H1 (cell line): ENCODE measurements at regions not wholly inside any gene's neighbourhood (a gene's known extent, or its start where the extent isn't known, plus 50 kb on each side); places are given as distances from the start of the nearest gene placed in this dataset.

Experiments
- CTCF ChIA-PET: fragments of 300-600 bp; sonication (Branson Sonifier 250); formaldehyde crosslinking; loops from one replicate; lab custom pipeline; 2021; ENCODE audit not compliant: partially characterized antibody; lab: Charles Lee
- POLR2A ChIA-PET: fragments of 300-600 bp; sonication (Branson Sonifier 250); formaldehyde crosslinking; loops from one replicate; lab custom pipeline; 2021; ENCODE audit warnings: inconsistent platforms; ENCODE audit not compliant: partially characterized antibody; lab: Charles Lee
- DNase-seq, 2 experiments: peaks; one replicate each; pipeline versions ENCODE4 v3.0.0 to v3.0.0-alpha.2; 2010 to 2022; ENCODE audit warnings: low spot score in 2 of 2, low read depth in 1 of 2, mixed read lengths in 1 of 2
- FAIRE-seq: peaks from 2 replicates; lab custom pipeline; 2011; peaks lifted over from hg19 to GRCh38; lab: Jason Lieb, UNC
- H2AFZ ChIP-seq: 2 replicates; pipeline ENCODE4 v1.8.1; 2012; ENCODE audit warnings: low read length, inconsistent platforms
- H2AK5ac ChIP-seq: 2 replicates; pipeline ENCODE4 v1.6.1; 2013; ENCODE audit warnings: low read depth, low read length
- H2BK120ac ChIP-seq: replicated peaks from 2 replicates; pipeline ENCODE3; 2013; ENCODE audit warnings: low read depth, low read length, inconsistent platforms
- H2BK12ac ChIP-seq: 2 replicates; pipeline ENCODE4 v1.6.1; 2013; ENCODE audit warnings: low read depth, low read length
- H2BK15ac ChIP-seq: 2 replicates; pipeline ENCODE4 v1.6.1; 2013; ENCODE audit warnings: low read length
- H2BK20ac ChIP-seq: 2 replicates; pipeline ENCODE4 v1.6.1; 2013; ENCODE audit warnings: low read length
- H2BK5ac ChIP-seq: 2 replicates; pipeline ENCODE4 v1.6.1; 2013; ENCODE audit warnings: low read depth, low read length
- H3K14ac ChIP-seq: 2 replicates; pipeline ENCODE4 v1.6.1; 2013; ENCODE audit warnings: inconsistent platforms; ENCODE audit not compliant: insufficient read length
- H3K18ac ChIP-seq: 2 replicates; pipeline ENCODE4 v1.6.1; 2013; ENCODE audit warnings: low read length; ENCODE audit errors: extremely low read depth
- H3K23ac ChIP-seq: 2 replicates; pipeline ENCODE4 v1.6.1; 2013; ENCODE audit warnings: inconsistent platforms; ENCODE audit not compliant: insufficient read length
- H3K23me2 ChIP-seq: 2 replicates; pipeline ENCODE4 v1.6.1; 2013; ENCODE audit warnings: low read depth, low read length
- H3K27ac ChIP-seq: 2 replicates; pipeline ENCODE4 v1.6.1; 2011; ENCODE audit warnings: low read depth, low read length, inconsistent platforms
- H3K27me3 ChIP-seq, 4 experiments: replicated peaks in 1 of 4; 1 replicate in 1 of 4; 2 replicates in 3 of 4; pipeline versions ENCODE4 v1.6.1 to v1.8.1; 2011 to 2013; ENCODE audit warnings: low read length in 3 of 4, mild to moderate bottlenecking in 3 of 4, inconsistent platforms in 2 of 4, mixed read lengths in 2 of 4, moderate library complexity in 1 of 4; ENCODE audit not compliant: control insufficient read depth in 3 of 4, insufficient read depth in 3 of 4; ENCODE audit errors: extremely low read depth in 1 of 4
- H3K36me3 ChIP-seq, 4 experiments: 2 replicates each; pipeline versions ENCODE4 v1.6.1 to v1.8.1; 2011 to 2013; ENCODE audit warnings: mild to moderate bottlenecking in 4 of 4, low read length in 3 of 4, moderate library complexity in 2 of 4, control low read depth in 1 of 4, inconsistent platforms in 1 of 4; ENCODE audit not compliant: insufficient read depth in 4 of 4, control insufficient read depth in 2 of 4
- H3K4ac ChIP-seq: replicated peaks from 2 replicates; pipeline ENCODE3; 2013; ENCODE audit warnings: low read length, low read depth, mixed read lengths, inconsistent platforms; ENCODE audit not compliant: insufficient read length
- H3K4me1 ChIP-seq, 4 experiments: replicated peaks in 1 of 4; 1 replicate in 1 of 4; 2 replicates in 3 of 4; pipeline versions ENCODE4 v1.6.1 to v1.8.1; 2011 to 2013; ENCODE audit warnings: low read length in 3 of 4, inconsistent platforms in 2 of 4, mixed read lengths in 1 of 4; ENCODE audit not compliant: insufficient read depth in 4 of 4, control insufficient read depth in 3 of 4
- H3K4me2 ChIP-seq, 2 experiments: 2 replicates each; pipeline versions ENCODE4 v1.6.1 to v1.8.1; 2011 to 2013; ENCODE audit warnings: low read depth in 2 of 2, low read length in 2 of 2, control low read depth in 1 of 2, inconsistent platforms in 1 of 2, mild to moderate bottlenecking in 1 of 2; ENCODE audit not compliant: insufficient read depth in 1 of 2
- H3K4me3 ChIP-seq, 4 experiments: fragments of 200-600, 300-600 bp in 1 of 4; sonication (generic), shearing (Covaris generic), sonication (Bioruptor Twin) in 1 of 4; 2 replicates each; pipeline versions ENCODE4 v1.5.1 to v1.8.1; 2011 to 2016; ENCODE audit warnings: low read length in 4 of 4, low read depth in 3 of 4, control low read depth in 2 of 4, inconsistent platforms in 2 of 4, mild to moderate bottlenecking in 2 of 4, mixed read lengths in 1 of 4, moderate library complexity in 1 of 4; ENCODE audit not compliant: insufficient read depth in 2 of 4; ENCODE audit errors: extremely low read depth in 1 of 4
- H3K56ac ChIP-seq: replicated peaks from 2 replicates; pipeline ENCODE3; 2013; ENCODE audit warnings: low read depth, mild to moderate bottlenecking, mixed read lengths, low read length, inconsistent platforms; ENCODE audit not compliant: insufficient read length
- H3K79me1 ChIP-seq: 2 replicates; pipeline ENCODE4 v1.6.1; 2013; ENCODE audit warnings: low read depth, low read length, control low read depth
- H3K79me2 ChIP-seq, 2 experiments: 2 replicates each; pipeline versions ENCODE4 v1.6.1 to v1.8.1; 2012 to 2013; ENCODE audit warnings: low read length in 2 of 2, mild to moderate bottlenecking in 2 of 2, inconsistent platforms in 1 of 2; ENCODE audit not compliant: insufficient read depth in 2 of 2, control insufficient read depth in 1 of 2
- H3K9ac ChIP-seq, 4 experiments: replicated peaks in 1 of 4; 1 replicate in 1 of 4; 2 replicates in 3 of 4; pipeline versions ENCODE4 v1.6.1 to v1.8.1; 2011 to 2013; ENCODE audit warnings: low read depth in 3 of 4, low read length in 3 of 4, control low read depth in 2 of 4, mild to moderate bottlenecking in 2 of 4, moderate library complexity in 2 of 4, inconsistent platforms in 1 of 4; ENCODE audit errors: extremely low read depth in 1 of 4
- H3K9me3 ChIP-seq, 2 experiments: 2 replicates each; pipeline versions ENCODE4 v1.6.1 to v1.8.1; 2012 to 2013; ENCODE audit warnings: mild to moderate bottlenecking in 2 of 2, moderate library complexity in 2 of 2, control low read depth in 1 of 2, inconsistent platforms in 1 of 2, low read depth in 1 of 2, low read length in 1 of 2, mixed read lengths in 1 of 2; ENCODE audit not compliant: insufficient read depth in 2 of 2
- H4K20me1 ChIP-seq, 2 experiments: replicated peaks in 1 of 2; 2 replicates each; pipeline versions ENCODE3 to v1.8.1; 2011 to 2013; ENCODE audit warnings: inconsistent platforms in 2 of 2, low read length in 2 of 2, mild to moderate bottlenecking in 1 of 2; ENCODE audit not compliant: insufficient read depth in 2 of 2, control insufficient read depth in 1 of 2
- H4K5ac ChIP-seq: 2 replicates; pipeline ENCODE4 v1.6.1; 2013; ENCODE audit warnings: low read length, low read depth, mixed read lengths, inconsistent platforms; ENCODE audit not compliant: insufficient read length
- H4K8ac ChIP-seq: 2 replicates; pipeline ENCODE4 v1.8.0; 2013; ENCODE audit warnings: mild to moderate bottlenecking, moderate library complexity, low read length, inconsistent platforms; ENCODE audit not compliant: insufficient read depth; ENCODE audit errors: extremely low read depth
- H4K91ac ChIP-seq: replicated peaks from 2 replicates; pipeline ENCODE3; 2013; ENCODE audit warnings: low read length, mixed read lengths, inconsistent platforms; ENCODE audit not compliant: insufficient read length
- ASH2L ChIP-seq: fragments of 200-600, 300-600 bp; sonication (generic); IDR thresholded peaks from one replicate; pipeline ENCODE4 v1.7.1; 2017; ENCODE audit warnings: low read length
- CTBP2 ChIP-seq: IDR thresholded peaks from 2 replicates; pipeline ENCODE4 v1.7.0; 2011; ENCODE audit warnings: borderline replicate concordance, mild to moderate bottlenecking, moderate library complexity, mixed read lengths, low read length; ENCODE audit not compliant: insufficient read depth, insufficient read length
- EZH2 ChIP-seq: fragments of 200-600 bp; sonication (generic); IDR thresholded peaks from 2 replicates; pipeline ENCODE4 v1.7.1; 2012; ENCODE audit warnings: low read depth, mild to moderate bottlenecking, moderate library complexity, low read length, inconsistent platforms; ENCODE audit not compliant: severe bottlenecking
- GTF2F1 ChIP-seq: IDR thresholded peaks from 2 replicates; pipeline ENCODE4 v1.6.1; 2012; ENCODE audit warnings: low read depth, low read length, improper control_type of control experiment, borderline replicate concordance
- HDAC2 ChIP-seq, 2 experiments: fragments of 300-600 bp in 1 of 2; sonication (generic) in 1 of 2; IDR thresholded peaks; 2 replicates each; pipeline ENCODE4 v1.6.1; 2011 to 2012; ENCODE audit warnings: low read depth in 2 of 2, low read length in 2 of 2, mild to moderate bottlenecking in 2 of 2, moderate library complexity in 2 of 2, borderline replicate concordance in 1 of 2, inconsistent platforms in 1 of 2
- KDM1A ChIP-seq: fragments of 200-600, 300-600 bp; sonication (generic); IDR thresholded peaks from 2 replicates; pipeline ENCODE4 v1.7.1; 2016; ENCODE audit warnings: mild to moderate bottlenecking, low read length, borderline replicate concordance
- POLR2AphosphoS5 ChIP-seq: IDR thresholded peaks from 2 replicates; pipeline ENCODE4 v1.6.1; 2011; ENCODE audit warnings: low read depth, low read length
- SIN3A ChIP-seq, 2 experiments: IDR thresholded peaks in 1 of 2; conservative IDR thresholded peaks in 1 of 2; 2 replicates each; pipeline ENCODE4 v1.6.1; 2011 to 2012; ENCODE audit warnings: low read length in 2 of 2, improper control_type of control experiment in 1 of 2, low read depth in 1 of 2, mild to moderate bottlenecking in 1 of 2
- SP2 ChIP-seq: IDR thresholded peaks from 2 replicates; pipeline ENCODE4 v1.6.1; 2012; ENCODE audit warnings: mild to moderate bottlenecking, low read length, inconsistent platforms
- SP4 ChIP-seq: IDR thresholded peaks from 2 replicates; pipeline ENCODE4 v1.6.1; 2012; ENCODE audit warnings: low read length, inconsistent platforms
- SUZ12 ChIP-seq: fragments of 200-600 bp; sonication (generic); IDR thresholded peaks from 2 replicates; pipeline ENCODE4 v1.6.1; 2012; ENCODE audit warnings: mild to moderate bottlenecking, inconsistent platforms, low read length, moderate library complexity, mixed read lengths
- TBP ChIP-seq: IDR thresholded peaks from 2 replicates; pipeline ENCODE4 v1.6.1; 2011; ENCODE audit warnings: low read depth, low read length, improper control_type of control experiment
- ZNF274 ChIP-seq: IDR thresholded peaks from 2 replicates; pipeline ENCODE4 v1.7.0; 2012; ENCODE audit warnings: low read length, borderline replicate concordance; ENCODE audit errors: extremely low read depth
- WGBS, 2 experiments: shearing (Covaris generic) in 1 of 2; methylation state at CpG; one replicate each; pipeline versions ENCODE4 v1.1.6 to v1.1.7; 2013 to 2015; ENCODE audit warnings: low lambda C conversion rate in 2 of 2, mixed read lengths in 2 of 2, inconsistent platforms in 1 of 2, low coverage in 1 of 2, missing lambda C conversion rate in 1 of 2; ENCODE audit not compliant: insufficient replicate concordance in 2 of 2, insufficient coverage in 1 of 2, insufficient read length in 1 of 2; ENCODE audit errors: extremely low coverage in 1 of 2, missing lambda C conversion rate in 1 of 2; 5-methylcytosine and 5-hydroxymethylcytosine counted together

GRCh38 chr4:132059227-132059626 lies 1089.9 kb upstream of the PCDH10 start:
- no peak overlapping the region for H3K14ac ChIP-seq
- no peak overlapping the region for H2BK15ac ChIP-seq
- no peak overlapping the region for H2BK120ac ChIP-seq
- no peak overlapping the region for H3K27ac ChIP-seq
- H4K20me1 ChIP-seq: no peaks in the 10 kb centered on the region
- FAIRE-seq (no peak), DNase-seq (no peak)
- H3K79me2 ChIP-seq: no peaks in the 10 kb centered on the region
- H3K4ac ChIP-seq: no peak overlapping the region
- H2AK5ac ChIP-seq: no peak overlapping the region
- no peaks in the 10 kb centered on the region; a peak in 1 of 7 replicates for H3K4me1 ChIP-seq
- no peak overlapping the region for H4K8ac ChIP-seq
- H3K36me3 ChIP-seq: peaks cover 0 to 18% (median 0%) of the 10 kb centered on the region in 4 experiments; a peak in 4 of 8 replicates
- H3K18ac ChIP-seq: no peak overlapping the region
- 89% methylated on average over 1 of the region's 1 CpG; no CpG with 5 or more reads in 1 of the 2 experiments for WGBS, 2 experiments
- H3K9me3 ChIP-seq: peaks cover 25 to 26% of the 10 kb centered on the region in 2 experiments
- no peak overlapping the region for H3K23ac ChIP-seq
- H2BK20ac ChIP-seq: no peak overlapping the region
- H3K9ac ChIP-seq: no peak overlapping the region
- H3K23me2 ChIP-seq: no peaks in the 10 kb centered on the region
- no peak overlapping the region for H2AFZ ChIP-seq
- no peaks in the 10 kb centered on the region for H3K27me3 ChIP-seq
- no peak overlapping the region for H2BK5ac ChIP-seq
- H4K91ac ChIP-seq: no peak overlapping the region
- H3K4me2 ChIP-seq: no peak overlapping the region
- ChIA-PET CTCF (no interaction called here), POLR2A (no interaction called here)
- no peak overlapping the region for H2BK12ac ChIP-seq
- no peaks in the 10 kb centered on the region for H3K79me1 ChIP-seq
- H4K5ac ChIP-seq: no peak overlapping the region
- no peak overlapping the region for H3K56ac ChIP-seq
- H3K4me3 ChIP-seq: no peak overlapping the region
- TF ChIP-seq HDAC2 (IDR thresholded peaks at IDR 0.05; ENCODE audit: borderline replicate concordance in 1 of 2, low read depth in 2 of 2, low read length in 2 of 2): no peak
- no peak for TF ChIP-seq SUZ12
- no peak for TF ChIP-seq SP4
- TF ChIP-seq POLR2AphosphoS5: no peak
- no peak for TF ChIP-seq CTBP2
- TF ChIP-seq ZNF274: no peak
- TF ChIP-seq ASH2L: no peak
- TF ChIP-seq SP2: no peak
- TF ChIP-seq GTF2F1: no peak
- TF ChIP-seq TBP: no peak
- no peak for TF ChIP-seq KDM1A
- no peak for TF ChIP-seq EZH2
- no peak for TF ChIP-seq SIN3A (conservative IDR thresholded peaks at IDR 0.05 in 1 of 2, IDR thresholded peaks at IDR 0.05 in 1 of 2; ENCODE audit: low read depth in 1 of 2, low read length in 2 of 2)
